SK-N-SH treated with all-trans-retinoic acid at 6 μM for 48 hours (cell line): ENCODE measurements at regions not wholly inside any gene's neighbourhood (a gene's known extent, or its start where the extent isn't known, plus 50 kb on each side); places are given as distances from the start of the nearest gene placed in this dataset.

Experiments
- ATAC-seq: fragments of 200-7000 bp; cut with Tn5 transposase; 3 replicates; pipeline ENCODE4 v1.9.1; 2020; ENCODE audit warnings: mild to moderate bottlenecking, moderate library complexity
- ARNTL ChIP-seq: fragments of 450-650 bp; formaldehyde crosslinking; IDR thresholded peaks from 2 replicates; pipeline ENCODE4 v1.5.0; 2020; ENCODE audit warnings: low read depth, mild to moderate bottlenecking, moderate library complexity, borderline replicate concordance
- BACH2 ChIP-seq: fragments of 250-450 bp; sonication (Bioruptor Pico); IDR thresholded peaks from 2 replicates; pipeline ENCODE4 v1.9.0; 2021; ENCODE audit warnings: mild to moderate bottlenecking, borderline replicate concordance
- CSDC2 ChIP-seq: fragments of 250-450 bp; sonication (Bioruptor Pico); IDR thresholded peaks from 2 replicates; pipeline ENCODE4 v1.5.0; 2020; ENCODE audit warnings: mild to moderate bottlenecking, moderate library complexity
- ESRRG ChIP-seq: fragments of 250-450 bp; sonication (Bioruptor Pico); IDR thresholded peaks from 2 replicates; pipeline ENCODE4 v1.6.1; 2021; ENCODE audit warnings: mild to moderate bottlenecking
- GLIS3 ChIP-seq: fragments of 250-450 bp; sonication (Bioruptor Pico); IDR thresholded peaks from 2 replicates; pipeline ENCODE4 v1.5.0; 2020; ENCODE audit warnings: mild to moderate bottlenecking, moderate library complexity
- ISL1 ChIP-seq: fragments of 250-450 bp; sonication (Bioruptor Pico); IDR thresholded peaks from 2 replicates; pipeline ENCODE4 v2.1.2; 2022; ENCODE audit warnings: mild to moderate bottlenecking, moderate library complexity
- OSR1 ChIP-seq: fragments of 250-450 bp; sonication (Bioruptor Pico); IDR thresholded peaks from 2 replicates; pipeline ENCODE4 v1.8.0; 2022; ENCODE audit warnings: moderate library complexity, mild to moderate bottlenecking, inconsistent platforms
- PPARA ChIP-seq: fragments of 250-450 bp; sonication (Bioruptor Pico); IDR thresholded peaks from 2 replicates; pipeline ENCODE4 v1.5.0; 2020; ENCODE audit warnings: mild to moderate bottlenecking, borderline replicate concordance
- RARB ChIP-seq: fragments of 250-450 bp; sonication (Bioruptor Pico); IDR thresholded peaks from 2 replicates; pipeline ENCODE4 v1.8.0; 2021; ENCODE audit warnings: mild to moderate bottlenecking, moderate library complexity
- SNAI2 ChIP-seq: fragments of 250-450 bp; sonication (Bioruptor Pico); IDR thresholded peaks from 2 replicates; pipeline ENCODE4 v1.5.0; 2020; ENCODE audit warnings: mild to moderate bottlenecking, moderate library complexity
- TCF4 ChIP-seq: fragments of 250-450 bp; sonication (Bioruptor Pico); IDR thresholded peaks from 2 replicates; pipeline ENCODE4 v1.8.0; 2021; ENCODE audit warnings: mild to moderate bottlenecking, moderate library complexity, borderline replicate concordance
- TOX ChIP-seq: fragments of 250-450 bp; sonication (Bioruptor Pico); IDR thresholded peaks from 2 replicates; pipeline ENCODE4 v1.8.0; 2021; ENCODE audit warnings: mild to moderate bottlenecking, moderate library complexity, borderline replicate concordance
- ZFP30 ChIP-seq: fragments of 450-650 bp; formaldehyde crosslinking; IDR thresholded peaks from 2 replicates; pipeline ENCODE4 v1.5.0; 2022; ENCODE audit warnings: mild to moderate bottlenecking, moderate library complexity
- ZNF565 ChIP-seq: fragments of 450-650 bp; formaldehyde crosslinking; conservative IDR thresholded peaks from 2 replicates; pipeline ENCODE4 v1.5.0; 2020; ENCODE audit warnings: low read depth, mild to moderate bottlenecking, moderate library complexity
- ZNF70 ChIP-seq: fragments of 450-650 bp; formaldehyde crosslinking; IDR thresholded peaks from 2 replicates; pipeline ENCODE4 v1.5.0; 2020; ENCODE audit warnings: mild to moderate bottlenecking, moderate library complexity
- ZNF8 ChIP-seq: fragments of 450-650 bp; formaldehyde crosslinking; IDR thresholded peaks from 2 replicates; pipeline ENCODE4 v1.5.0; 2020; ENCODE audit warnings: mild to moderate bottlenecking, moderate library complexity
- TF ChIP-seq, protein P1 (sequence below): fragments of 250-450 bp; sonication (Bioruptor Pico); IDR thresholded peaks from 2 replicates; pipeline ENCODE4 v1.5.1; 2021; ENCODE audit warnings: mild to moderate bottlenecking, moderate library complexity
- TF ChIP-seq, protein P2 (sequence below): fragments of 250-450 bp; sonication (Bioruptor Pico); IDR thresholded peaks from 2 replicates; pipeline ENCODE4 v1.5.1; 2020; ENCODE audit warnings: low read depth, mild to moderate bottlenecking, moderate library complexity
- TF ChIP-seq, protein P3 (sequence below): fragments of 250-450 bp; sonication (Bioruptor Pico); IDR thresholded peaks from 2 replicates; pipeline ENCODE4 v1.5.0; 2020; ENCODE audit warnings: mild to moderate bottlenecking, moderate library complexity
- TF ChIP-seq, protein P4 (sequence below): fragments of 250-450 bp; sonication (Bioruptor Pico); IDR thresholded peaks from 2 replicates; pipeline ENCODE4 v1.8.0; 2021; ENCODE audit warnings: low read depth, mild to moderate bottlenecking, moderate library complexity, borderline replicate concordance

DNA sequence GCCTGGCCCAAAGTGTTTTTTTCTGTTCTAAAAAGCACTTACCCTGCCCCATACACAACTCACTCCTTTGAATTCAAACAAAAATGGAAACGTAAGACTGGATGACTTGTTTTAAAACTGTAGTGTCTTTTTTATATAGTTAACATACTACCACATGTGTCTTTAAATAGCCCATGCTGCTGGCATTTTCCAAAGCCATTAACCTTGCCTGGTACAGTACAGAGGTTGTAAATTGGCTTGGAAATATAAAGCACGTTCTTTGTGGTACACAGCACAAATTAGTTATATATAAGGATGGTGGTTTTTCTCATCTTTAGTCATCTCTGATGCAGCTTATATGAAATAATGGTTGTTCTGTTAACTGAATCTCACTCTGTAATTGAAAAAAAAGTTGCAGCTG, 519.7 kb upstream of the ZNF608 start:
- no peak for ATAC-seq
- no peak for TF ChIP-seq ZNF70 (CRISPR knock-in tag)
- no peak for TF ChIP-seq BACH2 (CRISPR knock-in tag)
- no peak for TF ChIP-seq RARB (CRISPR knock-in tag)
- TF ChIP-seq TOX (CRISPR knock-in tag), result no peak
- no peak for TF ChIP-seq SNAI2
- no peak for TF ChIP-seq OSR1 (CRISPR knock-in tag)
- TF ChIP-seq, protein P1, sequence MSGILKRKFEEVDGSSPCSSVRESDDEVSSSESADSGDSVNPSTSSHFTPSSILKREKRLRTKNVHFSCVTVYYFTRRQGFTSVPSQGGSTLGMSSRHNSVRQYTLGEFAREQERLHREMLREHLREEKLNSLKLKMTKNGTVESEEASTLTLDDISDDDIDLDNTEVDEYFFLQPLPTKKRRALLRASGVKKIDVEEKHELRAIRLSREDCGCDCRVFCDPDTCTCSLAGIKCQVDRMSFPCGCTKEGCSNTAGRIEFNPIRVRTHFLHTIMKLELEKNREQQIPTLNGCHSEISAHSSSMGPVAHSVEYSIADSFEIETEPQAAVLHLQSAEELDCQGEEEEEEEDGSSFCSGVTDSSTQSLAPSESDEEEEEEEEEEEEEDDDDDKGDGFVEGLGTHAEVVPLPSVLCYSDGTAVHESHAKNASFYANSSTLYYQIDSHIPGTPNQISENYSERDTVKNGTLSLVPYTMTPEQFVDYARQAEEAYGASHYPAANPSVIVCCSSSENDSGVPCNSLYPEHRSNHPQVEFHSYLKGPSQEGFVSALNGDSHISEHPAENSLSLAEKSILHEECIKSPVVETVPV (CRISPR knock-in tag), result no peak
- no peak for TF ChIP-seq GLIS3
- TF ChIP-seq, protein P2, sequence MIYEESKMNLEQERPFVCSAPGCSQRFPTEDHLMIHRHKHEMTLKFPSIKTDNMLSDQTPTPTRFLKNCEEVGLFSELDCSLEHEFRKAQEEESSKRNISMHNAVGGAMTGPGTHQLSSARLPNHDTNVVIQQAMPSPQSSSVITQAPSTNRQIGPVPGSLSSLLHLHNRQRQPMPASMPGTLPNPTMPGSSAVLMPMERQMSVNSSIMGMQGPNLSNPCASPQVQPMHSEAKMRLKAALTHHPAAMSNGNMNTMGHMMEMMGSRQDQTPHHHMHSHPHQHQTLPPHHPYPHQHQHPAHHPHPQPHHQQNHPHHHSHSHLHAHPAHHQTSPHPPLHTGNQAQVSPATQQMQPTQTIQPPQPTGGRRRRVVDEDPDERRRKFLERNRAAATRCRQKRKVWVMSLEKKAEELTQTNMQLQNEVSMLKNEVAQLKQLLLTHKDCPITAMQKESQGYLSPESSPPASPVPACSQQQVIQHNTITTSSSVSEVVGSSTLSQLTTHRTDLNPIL (CRISPR knock-in tag), result no peak
- TF ChIP-seq, protein P3, sequence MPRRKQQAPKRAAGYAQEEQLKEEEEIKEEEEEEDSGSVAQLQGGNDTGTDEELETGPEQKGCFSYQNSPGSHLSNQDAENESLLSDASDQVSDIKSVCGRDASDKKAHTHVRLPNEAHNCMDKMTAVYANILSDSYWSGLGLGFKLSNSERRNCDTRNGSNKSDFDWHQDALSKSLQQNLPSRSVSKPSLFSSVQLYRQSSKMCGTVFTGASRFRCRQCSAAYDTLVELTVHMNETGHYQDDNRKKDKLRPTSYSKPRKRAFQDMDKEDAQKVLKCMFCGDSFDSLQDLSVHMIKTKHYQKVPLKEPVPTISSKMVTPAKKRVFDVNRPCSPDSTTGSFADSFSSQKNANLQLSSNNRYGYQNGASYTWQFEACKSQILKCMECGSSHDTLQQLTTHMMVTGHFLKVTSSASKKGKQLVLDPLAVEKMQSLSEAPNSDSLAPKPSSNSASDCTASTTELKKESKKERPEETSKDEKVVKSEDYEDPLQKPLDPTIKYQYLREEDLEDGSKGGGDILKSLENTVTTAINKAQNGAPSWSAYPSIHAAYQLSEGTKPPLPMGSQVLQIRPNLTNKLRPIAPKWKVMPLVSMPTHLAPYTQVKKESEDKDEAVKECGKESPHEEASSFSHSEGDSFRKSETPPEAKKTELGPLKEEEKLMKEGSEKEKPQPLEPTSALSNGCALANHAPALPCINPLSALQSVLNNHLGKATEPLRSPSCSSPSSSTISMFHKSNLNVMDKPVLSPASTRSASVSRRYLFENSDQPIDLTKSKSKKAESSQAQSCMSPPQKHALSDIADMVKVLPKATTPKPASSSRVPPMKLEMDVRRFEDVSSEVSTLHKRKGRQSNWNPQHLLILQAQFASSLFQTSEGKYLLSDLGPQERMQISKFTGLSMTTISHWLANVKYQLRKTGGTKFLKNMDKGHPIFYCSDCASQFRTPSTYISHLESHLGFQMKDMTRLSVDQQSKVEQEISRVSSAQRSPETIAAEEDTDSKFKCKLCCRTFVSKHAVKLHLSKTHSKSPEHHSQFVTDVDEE (CRISPR knock-in tag), result no peak
- TF ChIP-seq PPARA (CRISPR knock-in tag), result no peak
- no peak for TF ChIP-seq ZNF565
- TF ChIP-seq ESRRG (CRISPR knock-in tag), result no peak
- no peak for TF ChIP-seq ISL1 (CRISPR knock-in tag)
- TF ChIP-seq, protein P4, sequence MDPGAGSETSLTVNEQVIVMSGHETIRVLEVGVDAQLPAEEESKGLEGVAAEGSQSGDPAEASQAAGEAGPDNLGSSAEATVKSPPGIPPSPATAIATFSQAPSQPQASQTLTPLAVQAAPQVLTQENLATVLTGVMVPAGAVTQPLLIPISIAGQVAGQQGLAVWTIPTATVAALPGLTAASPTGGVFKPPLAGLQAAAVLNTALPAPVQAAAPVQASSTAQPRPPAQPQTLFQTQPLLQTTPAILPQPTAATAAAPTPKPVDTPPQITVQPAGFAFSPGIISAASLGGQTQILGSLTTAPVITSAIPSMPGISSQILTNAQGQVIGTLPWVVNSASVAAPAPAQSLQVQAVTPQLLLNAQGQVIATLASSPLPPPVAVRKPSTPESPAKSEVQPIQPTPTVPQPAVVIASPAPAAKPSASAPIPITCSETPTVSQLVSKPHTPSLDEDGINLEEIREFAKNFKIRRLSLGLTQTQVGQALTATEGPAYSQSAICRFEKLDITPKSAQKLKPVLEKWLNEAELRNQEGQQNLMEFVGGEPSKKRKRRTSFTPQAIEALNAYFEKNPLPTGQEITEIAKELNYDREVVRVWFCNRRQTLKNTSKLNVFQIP (CRISPR knock-in tag), result no peak
- TF ChIP-seq ZNF8 (CRISPR knock-in tag), result no peak
- TF ChIP-seq TCF4 (CRISPR knock-in tag), result no peak

DNA sequence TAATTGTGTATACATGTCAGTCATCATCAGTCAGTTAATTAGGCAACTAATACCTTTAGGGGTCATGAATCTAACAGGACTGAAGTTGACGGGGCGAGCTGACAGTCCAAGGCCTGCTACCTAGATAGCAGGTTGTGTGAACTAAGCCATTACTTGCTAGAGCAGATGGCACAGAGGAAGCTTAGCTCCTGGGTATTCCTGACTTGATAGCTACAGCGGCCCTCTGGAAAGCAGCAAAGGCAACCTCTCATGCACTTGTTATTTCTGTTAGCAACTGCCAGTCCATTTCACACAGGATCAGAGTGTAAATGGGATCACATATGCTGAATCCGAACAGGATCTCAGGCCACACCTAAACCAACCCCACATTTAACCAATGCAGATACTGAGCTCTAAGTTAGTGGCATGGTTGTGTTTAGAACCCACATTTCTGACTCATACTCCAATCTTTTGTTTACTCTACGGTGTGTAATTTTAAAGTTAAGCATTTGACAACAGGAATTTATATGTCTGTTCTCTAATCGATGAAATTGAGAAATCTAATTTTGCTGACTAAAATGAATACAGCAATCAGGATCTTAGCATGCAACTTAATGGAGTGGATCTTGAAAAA, 521.3 kb upstream of the ZNF608 start:
- ATAC-seq, result no peak

DNA sequence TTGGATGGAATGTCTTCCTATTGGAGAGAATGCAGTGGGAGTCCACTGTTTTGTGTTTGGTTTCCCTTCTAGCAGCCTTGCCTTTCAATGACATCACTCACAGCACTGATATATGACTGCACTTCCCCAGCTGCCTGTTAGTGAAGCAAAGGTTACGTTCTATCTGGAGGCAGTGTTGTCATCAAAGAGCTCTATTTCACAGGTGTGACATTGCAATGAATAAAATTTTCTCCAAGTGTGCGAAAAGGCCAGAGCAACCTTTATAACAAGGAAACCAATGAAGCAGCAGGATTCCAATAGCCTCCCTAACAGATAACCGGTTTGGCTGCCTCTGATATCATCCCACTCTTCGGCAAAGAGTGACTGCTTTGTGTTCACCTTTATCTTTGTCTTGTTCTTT, 523.5 kb upstream of the ZNF608 start:
- no peak for ATAC-seq
- no peak for TF ChIP-seq BACH2 (CRISPR knock-in tag)
- TF ChIP-seq ARNTL (CRISPR knock-in tag), result no peak
- no peak for TF ChIP-seq PPARA (CRISPR knock-in tag)
- TF ChIP-seq TCF4 (CRISPR knock-in tag), result no peak
- TF ChIP-seq ISL1 (CRISPR knock-in tag), result no peak
- TF ChIP-seq ZFP30 (CRISPR knock-in tag), result no peak
- TF ChIP-seq, protein P1 (CRISPR knock-in tag), result no peak
- TF ChIP-seq, protein P2 (CRISPR knock-in tag), result no peak
- TF ChIP-seq ZNF70 (CRISPR knock-in tag), result no peak
- no peak for TF ChIP-seq CSDC2 (CRISPR knock-in tag)
- TF ChIP-seq, protein P4 (CRISPR knock-in tag), result no peak
- no peak for TF ChIP-seq ZNF8 (CRISPR knock-in tag)

More for the DNA sequence above, 521.3 kb upstream of the ZNF608 start:
- TF ChIP-seq RARB (CRISPR knock-in tag), result no peak
- TF ChIP-seq ZNF8 (CRISPR knock-in tag), result no peak
- no peak for TF ChIP-seq ZFP30 (CRISPR knock-in tag)
- TF ChIP-seq, protein P3 (CRISPR knock-in tag), result no peak
